GM19043 (cell line): ENCODE measurements at regions not wholly inside any gene's neighbourhood (a gene's known extent, or its start where the extent isn't known, plus 50 kb on each side); places are given as distances from the start of the nearest gene placed in this dataset.

Source experiments
- ATAC-seq: cut with Tn5 transposase; IDR thresholded peaks from one replicate; pipeline ENCODE4 v1.9.1; 2021; ENCODE audit warnings: low read depth; ENCODE audit not compliant: unreplicated experiment

DNA sequence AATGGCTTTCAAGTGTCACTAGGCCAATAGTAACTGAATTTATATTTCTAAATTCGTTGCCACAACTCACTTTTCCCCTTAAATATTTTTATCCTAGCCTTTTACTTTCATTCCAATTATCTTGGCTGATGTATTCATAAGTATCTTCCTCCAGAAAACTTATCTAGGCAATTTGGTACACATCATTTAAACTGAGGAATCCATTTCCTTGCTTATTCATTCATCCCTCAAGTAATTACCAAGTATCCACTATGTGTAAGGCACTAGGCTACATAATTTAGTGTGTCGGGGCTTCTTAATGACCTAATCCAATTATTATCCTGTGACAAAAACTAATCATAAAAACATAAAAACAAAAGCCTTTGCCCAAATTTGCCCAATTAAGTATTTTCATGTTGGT, 258.3 kb upstream of the TCF21 start:
- ATAC-seq: no peak

DNA sequence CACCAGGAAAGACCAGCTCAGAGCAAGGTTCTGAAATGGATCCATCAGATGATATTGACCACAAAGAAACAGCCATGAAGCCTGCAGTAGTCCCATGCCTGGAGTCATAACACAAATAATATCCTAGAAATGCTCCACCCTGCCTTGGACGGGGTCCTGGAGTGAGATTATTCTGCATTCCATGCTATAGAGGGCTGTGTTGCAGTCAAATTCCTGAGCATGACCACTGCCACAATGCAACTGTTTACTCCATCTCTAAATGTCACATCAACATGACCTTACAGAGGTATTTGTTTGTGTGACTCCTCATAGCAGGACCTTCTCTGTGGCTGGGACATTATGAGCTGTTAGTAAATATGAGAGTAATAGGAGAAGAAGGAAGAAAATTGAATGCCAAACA, 257.5 kb upstream of the TCF21 start:
- ATAC-seq: no peak

GRCh38 chr6:133632206-133632605, 256.7 kb upstream of the TCF21 start:
- ATAC-seq: no peak

DNA sequence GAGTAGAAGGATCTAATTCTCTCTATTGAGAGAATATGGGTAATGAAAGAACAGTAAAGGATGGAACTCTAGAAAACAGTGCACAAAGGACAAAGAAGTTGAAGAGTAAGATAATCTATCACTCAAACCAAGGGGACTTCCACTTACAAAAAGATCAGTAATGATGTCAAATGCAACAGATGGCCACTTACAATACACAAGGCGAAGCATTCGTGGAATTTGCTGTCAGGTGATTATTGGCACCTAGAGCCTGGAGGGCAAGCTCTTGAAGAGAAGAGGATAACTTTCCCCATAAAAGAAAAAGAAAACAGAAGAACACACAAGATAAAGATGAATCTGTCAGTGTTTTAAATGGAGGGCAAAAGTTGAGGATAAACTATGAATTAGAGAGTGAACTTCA, 256.0 kb upstream of the TCF21 start:
- ATAC-seq: no peak

GRCh38 chr6:133634474-133634873, 254.4 kb upstream of the TCF21 start:
- ATAC-seq: no peak

GRCh38 chr6:133635447-133635846, 253.5 kb upstream of the TCF21 start:
- no peak for ATAC-seq

DNA sequence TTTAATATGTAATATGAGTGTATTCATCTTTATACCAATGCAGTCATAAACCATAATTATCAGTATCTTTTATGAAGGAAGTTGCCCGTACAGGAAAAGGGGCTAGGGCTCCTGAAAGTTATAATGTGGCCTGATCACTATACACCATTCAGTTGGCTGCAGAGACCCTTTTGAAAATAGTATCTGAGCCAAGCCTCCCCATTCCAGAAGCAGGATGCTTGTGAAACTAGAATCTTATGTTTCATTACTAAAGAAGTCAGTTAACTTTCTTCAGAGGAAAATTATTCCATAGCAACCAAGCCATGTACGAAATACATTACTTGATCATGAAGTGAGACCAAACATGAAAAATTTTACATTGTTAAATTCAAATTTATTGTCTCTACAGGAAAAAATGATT, 251.5 kb upstream of the TCF21 start:
- no peak for ATAC-seq

- no peak for ATAC-seq
Observed at GRCh38 chr6:133637874-133638273, 251.0 kb upstream of the TCF21 start.

- no peak for ATAC-seq
Observed at GRCh38 chr6:133641104-133641503, 247.8 kb upstream of the TCF21 start.

GRCh38 chr6:133644548-133644891, 244.4 kb upstream of the TCF21 start:
- no peak for ATAC-seq

DNA sequence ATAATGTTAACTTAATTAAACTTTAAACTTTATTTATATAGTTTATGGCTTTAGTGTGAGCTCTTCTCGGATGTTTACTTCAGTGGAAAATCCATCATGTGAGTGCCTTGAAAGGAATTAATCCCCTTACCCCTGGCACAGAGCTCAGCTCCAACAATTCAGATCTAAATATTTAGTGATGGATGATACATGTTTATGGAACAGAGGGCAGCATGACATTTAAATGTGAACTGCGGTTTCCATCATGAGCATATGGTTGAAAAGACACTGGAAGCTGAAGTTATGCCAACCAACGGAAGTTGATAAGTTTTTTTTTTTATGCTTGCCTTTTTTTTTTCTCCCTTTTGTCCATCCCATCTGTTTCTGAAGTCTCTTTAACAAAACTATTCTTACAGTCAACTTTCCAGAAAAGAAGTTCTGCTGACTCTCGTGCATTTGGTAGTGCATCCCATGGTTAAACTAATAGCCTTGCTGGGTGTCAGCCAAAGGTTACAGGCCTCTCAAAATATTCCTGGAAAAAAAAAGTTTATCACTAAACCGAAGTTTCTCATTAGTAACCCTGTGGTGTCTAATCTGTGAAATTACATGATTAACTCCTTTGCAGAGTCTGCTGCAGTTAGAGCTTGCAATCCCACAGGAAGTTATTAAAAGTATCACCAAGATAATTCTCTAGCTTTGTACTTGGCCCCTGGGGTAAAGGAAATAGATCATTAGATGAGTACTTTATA, 243.9 kb upstream of the TCF21 start:
- ATAC-seq: no peak

GRCh38 chr6:133645966-133646740, 242.8 kb upstream of the TCF21 start:
- ATAC-seq: no peak

DNA sequence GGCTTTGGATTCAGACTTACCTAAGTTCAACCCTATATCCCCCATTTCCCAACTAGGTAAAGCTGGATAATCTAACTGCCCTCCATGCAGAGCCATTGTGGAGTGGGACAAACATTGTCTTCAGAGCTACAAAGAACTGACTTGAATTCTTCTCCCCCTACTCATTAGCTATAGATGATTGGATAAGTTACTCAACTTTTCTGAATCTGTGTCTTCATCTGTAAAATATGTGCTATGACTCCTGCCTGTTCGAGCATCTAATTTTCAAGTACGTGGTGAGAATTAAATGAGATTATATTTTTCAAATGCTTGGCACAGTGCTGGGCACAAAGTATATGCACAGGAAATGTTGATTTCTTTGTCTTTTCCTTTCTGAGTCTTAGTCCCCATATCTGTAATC, 240.3 kb upstream of the TCF21 start:
- ATAC-seq: no peak

DNA sequence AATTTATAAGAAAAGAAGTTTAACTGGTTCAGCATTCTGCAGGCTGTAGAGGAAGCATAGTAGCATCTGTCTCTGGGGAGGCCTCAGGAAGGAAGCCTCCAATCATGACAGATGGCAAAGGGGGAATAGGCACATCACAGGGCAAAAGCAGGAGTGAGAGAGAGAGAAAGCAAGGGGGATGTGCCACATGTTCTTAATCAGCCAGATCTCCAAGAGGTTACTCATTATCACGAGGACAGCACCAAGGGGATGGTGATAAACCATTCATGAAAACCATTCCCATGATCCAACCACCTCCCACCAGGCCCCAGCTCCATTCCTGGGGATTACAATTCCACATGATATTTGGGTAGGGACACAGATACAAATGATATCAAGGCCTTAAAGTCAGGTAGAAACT, 217.5 kb upstream of the TCF21 start:
- no peak for ATAC-seq

DNA sequence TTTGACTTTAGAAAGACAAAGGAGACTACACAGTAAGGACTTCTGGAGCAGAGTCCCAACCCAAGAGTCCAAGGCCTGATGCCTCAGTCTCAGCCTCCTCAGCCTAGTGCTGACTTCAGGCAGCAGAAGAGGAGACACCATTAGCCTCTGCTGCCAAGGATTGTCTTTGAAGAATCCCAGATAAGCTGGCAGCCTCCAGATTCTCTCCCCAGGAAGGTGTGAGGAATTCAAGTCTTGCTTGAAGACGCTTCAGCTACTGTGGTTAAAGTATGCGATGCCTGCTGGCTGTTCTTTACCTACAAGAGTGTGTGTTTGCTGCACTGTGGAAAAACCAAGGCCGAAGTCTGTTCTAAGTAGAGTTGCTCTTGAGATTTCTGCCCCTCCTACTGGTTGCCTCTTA, 215.9 kb upstream of the TCF21 start:
- ATAC-seq: no peak

DNA sequence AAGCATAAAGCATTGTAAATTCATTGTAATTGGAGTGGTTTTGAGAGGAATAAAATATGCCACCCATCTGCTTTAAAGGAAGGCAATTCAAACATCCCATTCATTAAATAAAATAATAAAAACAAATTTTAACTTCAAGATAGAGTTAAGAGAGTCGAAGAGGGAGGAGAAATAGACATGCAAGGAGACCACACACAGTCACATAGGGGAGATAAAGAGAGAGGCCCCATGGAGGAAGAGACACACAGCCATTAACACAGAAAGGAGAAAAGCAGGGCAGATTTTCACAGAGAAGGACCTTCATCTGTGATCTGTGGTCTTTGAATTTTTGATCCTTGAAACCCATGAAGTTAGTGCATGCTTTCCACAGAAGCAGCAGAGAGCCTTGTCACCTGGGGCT, 214.3 kb upstream of the TCF21 start:
- no peak for ATAC-seq

DNA sequence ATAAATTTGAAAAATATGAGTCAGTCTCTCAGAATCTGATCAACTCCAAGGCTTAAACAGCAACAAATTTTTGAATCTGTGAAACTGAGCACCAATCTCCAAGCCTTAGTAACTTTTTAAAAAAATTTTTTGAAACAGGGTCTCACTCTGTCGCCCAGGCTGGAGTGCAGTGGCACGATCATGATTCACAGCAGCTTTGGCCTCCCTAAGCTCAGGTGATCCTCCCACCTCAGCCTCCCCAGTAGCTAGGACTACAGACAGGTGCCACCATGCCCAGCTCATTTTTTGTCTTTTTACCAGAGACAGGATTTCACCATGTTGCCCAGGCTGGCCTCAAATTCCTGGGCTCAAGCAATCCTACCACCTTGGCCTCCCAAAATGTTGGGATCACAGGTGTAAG, 207.9 kb upstream of the TCF21 start:
- ATAC-seq: no peak

DNA sequence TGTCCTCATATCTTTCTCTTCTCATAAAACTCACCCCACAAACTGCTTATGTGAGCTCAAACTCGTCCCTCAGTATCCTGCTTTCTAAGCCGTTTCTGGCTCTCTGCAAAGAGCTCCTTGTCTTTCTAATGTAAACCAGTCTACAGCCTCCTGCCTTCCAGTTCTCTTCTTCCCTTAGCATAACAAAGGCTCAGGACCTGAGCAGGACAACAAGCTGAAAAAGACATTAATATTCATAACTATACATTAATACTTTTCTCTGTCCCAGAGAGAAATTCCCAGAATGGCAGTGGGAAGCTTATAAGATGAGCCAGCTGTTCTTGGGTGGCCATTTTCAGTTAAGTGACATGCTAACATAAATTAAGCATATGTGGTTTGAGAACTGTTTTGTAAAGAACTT, 207.0 kb upstream of the TCF21 start:
- no peak for ATAC-seq

- no peak for ATAC-seq
Observed at GRCh38 chr6:133682506-133683307, 206.2 kb upstream of the TCF21 start.

GRCh38 chr6:133683308-133683580, 205.7 kb upstream of the TCF21 start:
- no peak for ATAC-seq

GRCh38 chr6:133683606-133684005, 205.3 kb upstream of the TCF21 start:
- no peak for ATAC-seq
